Astrocyte of the cerebellum (primary cell): ENCODE measurements at regions not wholly inside any gene's neighbourhood (a gene's known extent, or its start where the extent isn't known, plus 50 kb on each side); places are given as distances from the start of the nearest gene placed in this dataset.
A peak's percentile ranks its signal among the peaks of the same experiment; 100 is the strongest.

ENCODE experiments used
- DNase-seq: peaks from one replicate; pipeline ENCODE4 v3.0.0-alpha.2; 2011; ENCODE audit warnings: low read depth
- H3K4me3 ChIP-seq: 2 replicates; pipeline ENCODE4 v1.5.1; 2011; ENCODE audit warnings: mild to moderate bottlenecking, low read depth, low read length, moderate library complexity
- in situ Hi-C: cut with HindIII; loops from 2 replicates; pipeline ENCODE4 v1.10.0; 2017; ENCODE audit warnings: low sequenced_read_pairs
- TF ChIP-seq, protein P1 (sequence below): IDR thresholded peaks from 2 replicates; pipeline ENCODE4 v1.5.1; 2012; ENCODE audit warnings: low read length, low read depth, moderate library complexity, mild to moderate bottlenecking; ENCODE audit errors: missing control alignments

DNA sequence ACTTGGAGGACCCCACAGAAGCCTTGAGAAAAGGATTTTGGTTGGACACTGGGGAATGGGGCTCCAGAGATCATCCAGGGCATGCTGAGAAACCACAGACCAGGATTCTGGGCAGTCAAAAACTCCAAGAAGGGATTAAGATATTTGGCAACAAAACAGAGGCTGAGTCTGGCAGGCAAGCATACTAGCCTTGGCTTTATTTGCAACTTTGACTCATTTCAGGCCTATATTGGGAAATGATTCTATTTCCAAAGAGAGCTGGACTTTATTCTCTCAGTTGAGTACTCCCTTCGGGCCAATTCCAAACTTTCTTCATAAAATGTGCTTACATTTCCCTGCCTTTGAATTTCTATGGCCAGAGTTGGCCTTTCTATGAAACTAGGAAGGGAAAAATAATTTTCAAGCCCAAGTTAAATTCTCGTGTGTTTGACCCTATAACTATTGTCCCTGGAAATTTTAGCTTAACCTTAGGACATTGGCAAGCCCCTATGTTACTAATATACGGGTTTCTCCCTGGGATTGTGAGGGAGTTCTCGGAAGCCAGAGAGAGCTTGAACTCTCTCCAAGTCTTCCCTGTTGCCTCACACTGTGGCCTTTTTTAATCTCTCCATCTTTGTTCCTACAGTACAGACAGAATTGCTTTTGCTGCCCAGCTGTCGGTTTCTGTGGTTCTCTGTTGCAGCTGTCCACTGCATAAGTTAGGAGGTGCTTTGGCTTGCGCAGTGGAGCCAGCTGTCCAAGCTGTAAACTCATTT lies 112.6 kb upstream of the FAM9A start:
- TF ChIP-seq, protein P1, sequence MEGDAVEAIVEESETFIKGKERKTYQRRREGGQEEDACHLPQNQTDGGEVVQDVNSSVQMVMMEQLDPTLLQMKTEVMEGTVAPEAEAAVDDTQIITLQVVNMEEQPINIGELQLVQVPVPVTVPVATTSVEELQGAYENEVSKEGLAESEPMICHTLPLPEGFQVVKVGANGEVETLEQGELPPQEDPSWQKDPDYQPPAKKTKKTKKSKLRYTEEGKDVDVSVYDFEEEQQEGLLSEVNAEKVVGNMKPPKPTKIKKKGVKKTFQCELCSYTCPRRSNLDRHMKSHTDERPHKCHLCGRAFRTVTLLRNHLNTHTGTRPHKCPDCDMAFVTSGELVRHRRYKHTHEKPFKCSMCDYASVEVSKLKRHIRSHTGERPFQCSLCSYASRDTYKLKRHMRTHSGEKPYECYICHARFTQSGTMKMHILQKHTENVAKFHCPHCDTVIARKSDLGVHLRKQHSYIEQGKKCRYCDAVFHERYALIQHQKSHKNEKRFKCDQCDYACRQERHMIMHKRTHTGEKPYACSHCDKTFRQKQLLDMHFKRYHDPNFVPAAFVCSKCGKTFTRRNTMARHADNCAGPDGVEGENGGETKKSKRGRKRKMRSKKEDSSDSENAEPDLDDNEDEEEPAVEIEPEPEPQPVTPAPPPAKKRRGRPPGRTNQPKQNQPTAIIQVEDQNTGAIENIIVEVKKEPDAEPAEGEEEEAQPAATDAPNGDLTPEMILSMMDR = no peak
- H3K4me3 ChIP-seq = no peak overlapping the region
- DNase-seq = peak; percentile 28
- in situ Hi-C loops = no loop called here

DNA sequence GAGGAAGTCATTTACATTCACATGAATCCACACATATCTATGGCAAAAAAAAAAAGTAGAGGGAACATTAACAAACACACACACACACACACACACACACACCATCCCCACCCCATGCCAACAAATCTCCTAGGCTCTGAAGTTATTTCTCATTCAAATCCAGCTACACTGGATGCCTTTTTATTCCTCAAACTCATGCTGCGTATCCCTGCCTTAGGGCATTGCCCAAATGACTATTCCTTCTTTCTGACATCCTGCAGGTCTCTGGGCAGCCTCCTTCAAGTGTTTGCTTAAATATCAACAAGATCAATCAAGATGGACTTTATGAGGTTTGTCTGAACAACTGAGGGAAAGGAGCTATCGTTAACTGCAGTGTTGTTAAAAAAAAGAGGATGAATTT lies 106.5 kb upstream of the FAM9A start:
- TF ChIP-seq, protein P1 = no peak
- no peak for DNase-seq
- in situ Hi-C loops = no loop called here
- H3K4me3 ChIP-seq = no peak overlapping the region

DNA sequence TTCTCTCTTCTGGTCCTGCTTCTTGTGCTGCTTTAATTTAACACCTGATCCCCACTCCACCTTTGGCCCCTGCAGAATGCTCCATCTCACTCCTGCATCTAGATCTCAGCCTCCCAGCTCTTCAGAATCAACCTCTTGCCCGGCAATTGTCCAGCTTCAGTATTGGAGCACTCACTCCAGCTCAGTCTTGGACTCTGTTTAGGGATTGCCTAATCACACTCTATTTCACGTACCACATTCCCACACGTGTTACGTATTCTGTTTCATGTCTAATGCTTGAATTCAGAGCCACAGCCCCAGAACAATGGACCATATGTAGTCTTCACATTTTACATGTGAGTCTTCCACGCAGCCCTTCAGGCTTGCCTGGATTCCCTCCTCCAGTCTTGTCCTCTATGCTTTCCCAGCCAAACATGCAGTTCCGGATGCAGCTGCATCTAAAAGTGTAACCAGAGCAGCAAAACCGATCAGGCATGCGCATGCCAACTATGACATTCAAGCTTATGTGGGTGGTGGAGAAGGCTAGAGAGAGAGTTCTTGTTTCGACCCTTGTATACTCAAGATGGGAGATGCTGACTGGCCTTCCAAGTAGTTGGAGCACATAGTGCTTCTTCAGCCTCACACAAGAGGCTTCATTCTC lies 105.2 kb upstream of the FAM9A start:
- TF ChIP-seq, protein P1 = no peak
- no peak overlapping the region for H3K4me3 ChIP-seq
- no peak for DNase-seq
- in situ Hi-C loops = no loop called here

DNA sequence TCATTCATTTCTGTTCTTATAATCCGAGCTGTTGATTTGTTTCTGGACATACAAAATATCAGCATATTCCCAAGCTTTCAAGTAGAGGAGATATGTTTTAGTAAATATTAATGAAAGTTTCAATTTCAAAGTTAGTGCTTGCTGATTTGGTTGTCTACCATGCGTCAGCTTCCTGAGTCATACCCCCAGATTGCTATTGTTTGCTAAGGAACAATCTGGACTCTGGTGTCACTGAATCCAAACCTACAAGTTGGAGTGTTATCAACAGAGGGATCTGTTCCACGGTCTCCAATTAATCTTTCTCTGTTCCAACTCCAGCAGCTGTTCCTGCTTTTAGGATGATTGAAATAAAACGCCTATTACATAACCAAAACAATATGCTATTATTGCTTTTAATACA lies 96.1 kb upstream of the FAM9A start:
- in situ Hi-C loops = no loop called here
- H3K4me3 ChIP-seq = no peak overlapping the region
- TF ChIP-seq, protein P1 = no peak
- no peak for DNase-seq

DNA sequence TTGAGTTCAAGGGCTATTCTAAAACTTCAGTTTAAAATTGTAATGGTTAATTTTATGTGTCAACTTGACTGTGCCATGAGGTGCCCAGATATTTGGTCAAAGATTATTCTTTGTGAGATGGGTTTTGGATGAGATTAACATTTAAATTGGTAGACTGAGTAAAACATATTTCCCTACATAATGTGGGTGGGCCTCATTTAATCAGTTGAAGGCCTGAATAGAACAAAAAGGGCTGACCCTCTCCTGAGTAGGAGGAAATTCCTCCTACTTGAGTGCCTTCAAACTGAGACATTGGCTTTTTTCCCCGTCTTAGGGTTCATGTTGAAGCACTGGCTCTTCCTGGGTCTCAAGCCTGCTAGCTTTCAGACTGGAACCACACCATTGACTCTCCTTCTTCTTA lies 89.6 kb upstream of the FAM9A start:
- no peak overlapping the region for H3K4me3 ChIP-seq
- TF ChIP-seq, protein P1 = no peak
- no peak for DNase-seq
- in situ Hi-C loops = no loop called here

DNA sequence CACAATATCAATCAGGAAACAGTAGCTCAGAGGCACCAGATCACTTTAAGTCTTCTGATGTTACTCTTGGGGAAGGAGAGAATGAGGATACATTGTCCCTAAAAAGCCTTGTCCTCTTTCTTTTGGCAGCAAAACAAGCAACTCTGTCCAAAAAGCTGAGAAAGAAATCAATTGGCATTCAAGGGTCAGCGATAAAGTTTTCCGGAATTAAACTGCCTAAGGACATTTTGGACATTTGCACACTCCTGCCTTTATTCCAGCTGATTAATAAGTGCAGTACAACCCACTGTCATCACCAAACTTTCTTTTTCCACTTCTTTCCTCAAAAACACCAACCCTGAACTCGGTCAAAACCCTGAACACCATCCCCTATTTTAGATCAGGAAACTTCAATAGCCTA lies 85.8 kb upstream of the FAM9A start:
- TF ChIP-seq, protein P1 = no peak
- DNase-seq = no peak
- in situ Hi-C loops = no loop called here
- no peak overlapping the region for H3K4me3 ChIP-seq
